Thyroid gland (tissue), 4 donors: ENCODE measurements at regions not wholly inside any gene's neighbourhood (a gene's known extent, or its start where the extent isn't known, plus 50 kb on each side); places are given as distances from the start of the nearest gene placed in this dataset.

ENCODE experiments used
- POLR2A ChIP-seq, 2 donors: fragments of 450-650 bp; IDR thresholded peaks; one replicate each; pipeline ENCODE4 v1.6.1; 2017; ENCODE audit warnings: antibody characterized with exemption in 2 of 2, mild to moderate bottlenecking in 2 of 2, moderate library complexity in 1 of 2
- TF ChIP-seq, protein P1 (sequence below), 6 experiments: fragments of 200-600 bp in 3 of 6; fragments of 450-650 bp in 3 of 6; sonication (generic) in 3 of 6; IDR thresholded peaks; one replicate each; pipeline ENCODE4 v1.5.1; 2016 to 2019; ENCODE audit warnings: antibody characterized with exemption in 6 of 6, mild to moderate bottlenecking in 2 of 6, inconsistent platforms in 1 of 6, moderate library complexity in 1 of 6

DNA sequence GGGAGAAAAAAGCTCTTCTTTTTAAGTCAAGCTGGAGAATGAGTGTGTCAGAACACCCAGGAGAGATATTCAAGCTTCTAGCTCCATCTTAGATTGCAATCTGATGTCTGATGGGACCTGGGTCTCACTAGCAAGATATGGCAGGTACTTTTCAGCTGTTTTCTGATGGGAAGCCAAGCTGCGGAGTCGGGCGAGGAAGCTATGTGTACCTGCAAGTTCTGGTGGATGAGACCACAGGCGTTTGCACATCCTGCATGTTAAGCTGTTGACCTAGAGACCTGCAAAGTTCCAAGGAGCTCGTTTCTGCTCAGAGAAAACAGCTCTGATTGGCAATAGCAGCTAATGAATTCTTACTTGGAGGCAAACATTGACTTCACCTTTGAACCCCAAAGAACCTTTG, 167.3 kb upstream of the GATB start:
- TF ChIP-seq, protein P1, sequence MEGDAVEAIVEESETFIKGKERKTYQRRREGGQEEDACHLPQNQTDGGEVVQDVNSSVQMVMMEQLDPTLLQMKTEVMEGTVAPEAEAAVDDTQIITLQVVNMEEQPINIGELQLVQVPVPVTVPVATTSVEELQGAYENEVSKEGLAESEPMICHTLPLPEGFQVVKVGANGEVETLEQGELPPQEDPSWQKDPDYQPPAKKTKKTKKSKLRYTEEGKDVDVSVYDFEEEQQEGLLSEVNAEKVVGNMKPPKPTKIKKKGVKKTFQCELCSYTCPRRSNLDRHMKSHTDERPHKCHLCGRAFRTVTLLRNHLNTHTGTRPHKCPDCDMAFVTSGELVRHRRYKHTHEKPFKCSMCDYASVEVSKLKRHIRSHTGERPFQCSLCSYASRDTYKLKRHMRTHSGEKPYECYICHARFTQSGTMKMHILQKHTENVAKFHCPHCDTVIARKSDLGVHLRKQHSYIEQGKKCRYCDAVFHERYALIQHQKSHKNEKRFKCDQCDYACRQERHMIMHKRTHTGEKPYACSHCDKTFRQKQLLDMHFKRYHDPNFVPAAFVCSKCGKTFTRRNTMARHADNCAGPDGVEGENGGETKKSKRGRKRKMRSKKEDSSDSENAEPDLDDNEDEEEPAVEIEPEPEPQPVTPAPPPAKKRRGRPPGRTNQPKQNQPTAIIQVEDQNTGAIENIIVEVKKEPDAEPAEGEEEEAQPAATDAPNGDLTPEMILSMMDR (IDR thresholded peaks at IDR 0.05): no peak
- no peak for TF ChIP-seq POLR2A (IDR thresholded peaks at IDR 0.05)
